Suprapubic skin (tissue), 4 donors: ENCODE measurements at regions not wholly inside any gene's neighbourhood (a gene's known extent, or its start where the extent isn't known, plus 50 kb on each side); places are given as distances from the start of the nearest gene placed in this dataset.

Experiments used
- CTCF ChIP-seq, 2 donors: fragments of 200-600 bp in 1 of 2; fragments of 450-650 bp in 1 of 2; sonication (generic) in 1 of 2; IDR thresholded peaks; one replicate each; pipeline ENCODE4 v1.5.1; 2016 to 2019; ENCODE audit warnings: antibody characterized with exemption in 2 of 2, mild to moderate bottlenecking in 1 of 2, moderate library complexity in 1 of 2
- EP300 ChIP-seq: sonication (generic); formaldehyde crosslinking; IDR thresholded peaks from one replicate; pipeline ENCODE4 v1.6.1; 2017; ENCODE audit warnings: antibody characterized with exemption
- POLR2A ChIP-seq, 2 donors: fragments of 450-650 bp; IDR thresholded peaks; one replicate each; pipeline ENCODE4 v1.6.1; 2017; ENCODE audit warnings: antibody characterized with exemption in 2 of 2, mild to moderate bottlenecking in 2 of 2, moderate library complexity in 2 of 2
- POLR2AphosphoS5 ChIP-seq, 3 donors: sonication (generic); formaldehyde crosslinking; IDR thresholded peaks; one replicate each; pipeline ENCODE4 v1.6.1; 2017; ENCODE audit warnings: antibody characterized with exemption in 3 of 3

GRCh38 chr5:4192111-4192510 is 596.5 kb downstream of the IRX1 start:
- TF ChIP-seq POLR2AphosphoS5 (IDR thresholded peaks at IDR 0.05) (no peak), POLR2A (IDR thresholded peaks at IDR 0.05) (no peak), CTCF (IDR thresholded peaks at IDR 0.05) (no peak), EP300 (no peak)
